OCI-LY3 (cell line): ENCODE measurements at regions not wholly inside any gene's neighbourhood (a gene's known extent, or its start where the extent isn't known, plus 50 kb on each side); places are given as distances from the start of the nearest gene placed in this dataset.

Source experiments
- EZH2phosphoT487 ChIP-seq: fragments of 200-600 bp; shearing (Covaris generic); IDR thresholded peaks from 2 replicates; pipeline ENCODE4 v1.6.1; 2018; ENCODE audit warnings: antibody characterized with exemption, mixed run types, low read depth
- TF ChIP-seq, protein P1 (sequence below): fragments of 200-600, 300-600 bp; sonication (generic); IDR thresholded peaks from 2 replicates; pipeline ENCODE4 v1.5.1; 2014; ENCODE audit warnings: antibody characterized with exemption, low read length, low read depth

DNA sequence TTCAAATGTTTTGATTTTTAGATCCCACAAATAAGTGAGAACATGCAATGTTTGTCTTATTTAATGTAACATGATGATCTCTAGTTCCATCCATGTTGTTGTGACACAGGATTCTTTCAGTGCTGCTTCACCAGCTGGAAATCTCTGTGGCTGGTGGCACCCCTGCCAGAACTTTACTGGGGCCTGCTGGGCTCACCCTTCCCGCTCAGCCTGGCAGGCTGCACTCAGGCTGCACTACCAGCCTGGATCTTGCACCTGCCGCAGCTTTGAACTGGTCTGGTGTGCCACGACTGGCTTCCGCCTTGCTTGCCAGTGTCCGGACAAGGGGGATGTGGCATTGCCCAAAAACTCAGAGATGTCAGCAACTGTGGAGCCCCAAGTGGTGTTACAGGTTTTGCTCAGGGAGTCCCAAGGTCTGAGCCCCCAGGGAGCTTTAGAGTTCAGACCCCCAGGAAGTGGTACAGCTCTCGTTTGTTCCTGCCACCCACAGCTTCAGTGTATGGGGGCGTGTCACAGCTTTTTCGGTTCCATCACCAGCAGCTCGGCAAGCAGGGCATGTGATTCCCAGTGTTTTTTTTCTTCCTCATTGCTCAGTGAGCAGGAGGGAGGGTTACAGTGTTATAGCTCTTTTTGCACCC is 72.3 kb upstream of the SYNCRIP start:
- TF ChIP-seq, protein P1, sequence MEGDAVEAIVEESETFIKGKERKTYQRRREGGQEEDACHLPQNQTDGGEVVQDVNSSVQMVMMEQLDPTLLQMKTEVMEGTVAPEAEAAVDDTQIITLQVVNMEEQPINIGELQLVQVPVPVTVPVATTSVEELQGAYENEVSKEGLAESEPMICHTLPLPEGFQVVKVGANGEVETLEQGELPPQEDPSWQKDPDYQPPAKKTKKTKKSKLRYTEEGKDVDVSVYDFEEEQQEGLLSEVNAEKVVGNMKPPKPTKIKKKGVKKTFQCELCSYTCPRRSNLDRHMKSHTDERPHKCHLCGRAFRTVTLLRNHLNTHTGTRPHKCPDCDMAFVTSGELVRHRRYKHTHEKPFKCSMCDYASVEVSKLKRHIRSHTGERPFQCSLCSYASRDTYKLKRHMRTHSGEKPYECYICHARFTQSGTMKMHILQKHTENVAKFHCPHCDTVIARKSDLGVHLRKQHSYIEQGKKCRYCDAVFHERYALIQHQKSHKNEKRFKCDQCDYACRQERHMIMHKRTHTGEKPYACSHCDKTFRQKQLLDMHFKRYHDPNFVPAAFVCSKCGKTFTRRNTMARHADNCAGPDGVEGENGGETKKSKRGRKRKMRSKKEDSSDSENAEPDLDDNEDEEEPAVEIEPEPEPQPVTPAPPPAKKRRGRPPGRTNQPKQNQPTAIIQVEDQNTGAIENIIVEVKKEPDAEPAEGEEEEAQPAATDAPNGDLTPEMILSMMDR: no peak
- TF ChIP-seq EZH2phosphoT487: no peak
